ENCODE measurements at regions not wholly inside any gene's neighbourhood (a gene's known extent, or its start where the extent isn't known, plus 50 kb on each side); places are given as distances from the start of the nearest gene placed in this dataset.

- intact Hi-C loops (cut with DNase I): no loop called here
- Histone ChIP-seq H3K4me1 (no peaks in the 10 kb centered on the region), H3K4me3 (no peak overlapping the region), H3K9me3 (no peaks in the 10 kb centered on the region), H3K36me3 (no peaks in the 10 kb centered on the region), H3K27ac (no peak overlapping the region), H3K9ac (ENCODE audit: low read depth in 2 of 2, low read length in 2 of 2) (no peak overlapping the region), H3K27me3 (no peaks in the 10 kb centered on the region)
- TF ChIP-seq CTCF (IDR thresholded peaks at IDR 0.05): no peak
- DNase-seq: no peak
These were observed 288.2 kb downstream of the IPMK start for GRCh38 chr10:57979491-57979890.

GRCh38 chr10:57977262-57977661, 290.4 kb downstream of the IPMK start:
- intact Hi-C loops (cut with DNase I): no loop called here
- H3K9me3 ChIP-seq: no peaks in the 10 kb centered on the region
- DNase-seq: no peak

DNA sequence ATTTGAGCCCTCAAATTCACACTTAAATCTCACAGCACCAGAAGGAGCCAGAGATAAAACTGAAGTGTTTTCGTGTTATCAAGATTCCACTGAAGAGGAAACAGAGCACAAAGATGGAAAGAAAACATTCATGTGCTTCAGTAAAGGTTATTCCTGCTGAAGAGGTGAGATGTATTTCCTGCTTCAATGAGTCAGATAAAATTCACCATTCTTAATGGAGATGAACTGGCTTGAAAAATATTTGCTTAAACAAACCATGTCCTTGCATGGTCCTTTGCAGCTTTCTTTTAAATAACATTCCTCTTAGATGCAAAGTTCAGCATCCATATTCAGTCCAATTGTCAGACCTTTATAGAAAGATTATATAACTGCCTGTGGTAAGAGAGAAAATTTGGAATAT, 294.2 kb downstream of the IPMK start:
- intact Hi-C loops (cut with DNase I): no loop called here
- no peaks in the 10 kb centered on the region for H3K27me3 ChIP-seq
- DNase-seq: no peak
- H3K36me3 ChIP-seq: no peaks in the 10 kb centered on the region
- no peak for TF ChIP-seq CTCF (IDR thresholded peaks at IDR 0.05)
- no peak overlapping the region for H3K27ac ChIP-seq
- no peaks in the 10 kb centered on the region for H3K9me3 ChIP-seq
- H3K4me1 ChIP-seq: no peaks in the 10 kb centered on the region
- H3K9ac ChIP-seq (ENCODE audit: low read depth in 2 of 2, low read length in 2 of 2): no peak overlapping the region
- no peak overlapping the region for H3K4me3 ChIP-seq

More at GRCh38 chr10:57977262-57977661, 290.4 kb downstream of the IPMK start:
- Histone ChIP-seq H3K4me1 (no peaks in the 10 kb centered on the region), H3K4me3 (no peak overlapping the region), H3K9ac (ENCODE audit: low read depth in 2 of 2, low read length in 2 of 2) (no peak overlapping the region), H3K27me3 (no peaks in the 10 kb centered on the region), H3K36me3 (no peaks in the 10 kb centered on the region), H3K27ac (no peak overlapping the region)
- no peak for TF ChIP-seq CTCF (IDR thresholded peaks at IDR 0.05)

- H3K9ac ChIP-seq (ENCODE audit: low read depth in 2 of 2, low read length in 2 of 2): no peak overlapping the region
These were observed 294.9 kb downstream of the IPMK start for GRCh38 chr10:57972783-57973182.

DNA sequence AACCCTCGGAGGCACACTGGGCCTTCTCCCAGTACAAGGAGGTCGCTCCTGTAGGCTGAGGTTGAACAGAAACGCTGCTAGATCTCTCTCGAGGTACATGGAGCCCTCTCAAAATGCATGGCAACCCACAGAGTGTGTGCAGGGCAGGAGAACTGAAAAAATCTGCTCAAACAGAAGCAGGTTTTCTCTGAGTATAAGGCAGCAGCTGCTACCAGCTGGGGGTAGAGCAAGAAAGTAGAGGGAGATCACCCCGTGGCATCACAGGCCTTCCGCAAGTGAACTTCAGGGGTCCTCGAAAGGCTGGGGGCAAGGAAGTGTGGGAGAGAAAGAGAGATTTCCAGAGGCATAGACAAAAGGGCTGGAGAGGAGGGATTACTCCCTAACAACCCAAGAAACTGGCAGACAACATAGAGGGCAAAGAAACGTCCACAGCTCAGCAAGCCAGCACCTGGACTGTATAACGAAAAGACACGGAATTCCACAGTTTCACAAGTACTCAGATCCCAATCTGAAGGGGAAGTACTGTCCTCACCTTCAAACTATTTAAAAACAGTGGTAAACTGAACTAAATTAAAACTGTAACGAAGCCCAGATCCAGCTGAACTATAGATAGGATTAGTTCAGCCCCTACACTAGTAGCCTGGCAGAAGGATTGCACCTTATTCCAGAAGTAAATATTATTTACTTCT, 299.2 kb downstream of the IPMK start:
- H3K27me3 ChIP-seq: no peaks in the 10 kb centered on the region

More at GRCh38 chr10:57972783-57973182, 294.9 kb downstream of the IPMK start:
- Histone ChIP-seq H3K4me1 (no peaks in the 10 kb centered on the region), H3K4me3 (no peak overlapping the region), H3K27ac (no peak overlapping the region), H3K36me3 (no peaks in the 10 kb centered on the region), H3K27me3 (no peaks in the 10 kb centered on the region), H3K9me3 (no peaks in the 10 kb centered on the region)
- DNase-seq: peak; percentile 34
- no peak for TF ChIP-seq CTCF (IDR thresholded peaks at IDR 0.05)
- intact Hi-C loops (cut with DNase I): no loop called here

More for the DNA sequence above, 299.2 kb downstream of the IPMK start:
- no peak for TF ChIP-seq CTCF (IDR thresholded peaks at IDR 0.05)
- H3K9ac ChIP-seq (ENCODE audit: low read depth in 2 of 2, low read length in 2 of 2): no peak overlapping the region
- H3K27ac ChIP-seq: no peak overlapping the region
- H3K9me3 ChIP-seq: no peaks in the 10 kb centered on the region
- intact Hi-C loops (cut with DNase I): no loop called here
- no peak overlapping the region for H3K4me3 ChIP-seq
- no peaks in the 10 kb centered on the region for H3K4me1 ChIP-seq
- no peaks in the 10 kb centered on the region for H3K36me3 ChIP-seq
- DNase-seq: no peak
